ENCODE measurements at regions not wholly inside any gene's neighbourhood (a gene's known extent, or its start where the extent isn't known, plus 50 kb on each side); places are given as distances from the start of the nearest gene placed in this dataset.
A peak's percentile ranks its signal among the peaks of the same experiment; 100 is the strongest.

GRCh38 chr5:124583469-124584350, 162.7 kb downstream of the ZNF608 start:
- Histone ChIP-seq H3K9ac (replicated peaks in 1 of 4; ENCODE audit: extremely low read depth in 1 of 4, low read depth in 3 of 4, low read length in 3 of 4) (no peak overlapping the region), H3K79me2 (ENCODE audit: control insufficient read depth in 1 of 2, insufficient read depth in 2 of 2, low read length in 2 of 2) (no peaks in the 10 kb centered on the region), H3K27ac (ENCODE audit: low read depth, low read length) (no peak overlapping the region)
- TF ChIP-seq CBX8 (IDR thresholded peaks at IDR 0.05; ENCODE audit: borderline replicate concordance, low read depth, low read length) (no peak), KDM1A (IDR thresholded peaks at IDR 0.05; ENCODE audit: borderline replicate concordance, low read length) (no peak), MAX (IDR thresholded peaks at IDR 0.05) (no peak), CHD1 (IDR thresholded peaks at IDR 0.05; ENCODE audit: low read depth, low read length) (no peak), ZNF274 (IDR thresholded peaks at IDR 0.05; ENCODE audit: borderline replicate concordance, extremely low read depth, low read length) (no peak), EZH2 (IDR thresholded peaks at IDR 0.05; ENCODE audit: low read depth, low read length, severe bottlenecking) (no peak), RAD21 (IDR thresholded peaks at IDR 0.05 in 1 of 2, conservative IDR thresholded peaks at IDR 0.05 in 1 of 2; ENCODE audit: low read depth in 2 of 2, low read length in 2 of 2) (no peak), SAP30 (IDR thresholded peaks at IDR 0.05; ENCODE audit: insufficient read depth, insufficient replicate concordance, low read length) (no peak)
- TF ChIP-seq, protein P1, sequence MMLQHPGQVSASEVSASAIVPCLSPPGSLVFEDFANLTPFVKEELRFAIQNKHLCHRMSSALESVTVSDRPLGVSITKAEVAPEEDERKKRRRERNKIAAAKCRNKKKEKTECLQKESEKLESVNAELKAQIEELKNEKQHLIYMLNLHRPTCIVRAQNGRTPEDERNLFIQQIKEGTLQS (IDR thresholded peaks at IDR 0.05; ENCODE audit: insufficient read depth, low read depth, low read length), result no peak

More at GRCh38 chr5:124583469-124584350, 162.7 kb downstream of the ZNF608 start:
- DNase-seq (ENCODE audit: low read depth in 1 of 2, low spot score in 2 of 2) (no peak), FAIRE-seq (no peak)
- Histone ChIP-seq H4K8ac (ENCODE audit: extremely low read depth, insufficient read depth, low read length) (no peak overlapping the region), H3K79me1 (ENCODE audit: low read depth, low read length) (no peaks in the 10 kb centered on the region), H3K4me1 (replicated peaks in 1 of 4; ENCODE audit: control insufficient read depth in 3 of 4, insufficient read depth in 4 of 4, low read length in 3 of 4) (peaks cover 9 to 25% (median 21%) of the 10 kb centered on the region in 4 experiments; a peak in 6 of 7 replicates), H4K5ac (ENCODE audit: insufficient read length, low read depth, low read length) (no peak overlapping the region), H2AFZ (ENCODE audit: low read length) (0 out of 2 replicates have a peak overlapping the region, but pooled peaks have one; percentile 28), H3K36me3 (ENCODE audit: control insufficient read depth in 2 of 4, insufficient read depth in 4 of 4, low read length in 3 of 4) (no peaks in the 10 kb centered on the region), H3K18ac (ENCODE audit: extremely low read depth, low read length) (peak overlapping the region; percentile 82), H2BK12ac (ENCODE audit: low read depth, low read length) (peak overlapping the region; percentile 55; the same call in 1 of the 2 replicates), H3K23me2 (ENCODE audit: low read depth, low read length) (peaks cover 2% of the 10 kb centered on the region; the same call in 1 of the 2 replicates), H2BK20ac (ENCODE audit: low read length) (peak overlapping the region; percentile 62), H3K4me2 (ENCODE audit: insufficient read depth in 1 of 2, low read depth in 2 of 2, low read length in 2 of 2) (no peak overlapping the region), H3K27me3 (replicated peaks in 1 of 4; ENCODE audit: control insufficient read depth in 3 of 4, extremely low read depth in 1 of 4, insufficient read depth in 3 of 4, low read length in 3 of 4) (no peaks in the 10 kb centered on the region), H3K23ac (ENCODE audit: insufficient read length) (no peak overlapping the region), H3K4ac (replicated peaks; ENCODE audit: insufficient read length, low read depth, low read length) (peak overlapping the region; percentile 6), H3K14ac (ENCODE audit: insufficient read length) (no peak overlapping the region), H2BK15ac (ENCODE audit: low read length) (peak overlapping the region; percentile 24; the same call in 1 of the 2 replicates), H4K20me1 (replicated peaks in 1 of 2; ENCODE audit: control insufficient read depth in 1 of 2, insufficient read depth in 2 of 2, low read length in 2 of 2) (no peaks in the 10 kb centered on the region), H3K9me3 (ENCODE audit: insufficient read depth in 2 of 2, low read depth in 1 of 2, low read length in 1 of 2) (peaks cover 5% of the 10 kb centered on the region in 2 experiments; a peak in 1 of 4 replicates), H2AK5ac (ENCODE audit: low read depth, low read length) (0 out of 2 replicates have a peak overlapping the region, but pooled peaks have one; percentile 5), H3K4me3 (ENCODE audit: extremely low read depth in 1 of 4, insufficient read depth in 2 of 4, low read depth in 3 of 4, low read length in 4 of 4) (no peak overlapping the region), H2BK120ac (replicated peaks; ENCODE audit: low read depth, low read length) (peak overlapping the region; percentile 25), H4K91ac (replicated peaks; ENCODE audit: insufficient read length, low read length) (peak overlapping the region; percentile 40), H2BK5ac (ENCODE audit: low read depth, low read length) (peak overlapping the region; percentile 4; the same call in 1 of the 2 replicates), H3K56ac (replicated peaks; ENCODE audit: insufficient read length, low read depth, low read length) (no peak overlapping the region)
- WGBS, 2 experiments (ENCODE audit: extremely low coverage in 1 of 2, insufficient coverage in 1 of 2, insufficient read length in 1 of 2, insufficient replicate concordance in 2 of 2, low coverage in 1 of 2, low lambda C conversion rate in 2 of 2, missing lambda C conversion rate in 1 of 2), result 76% methylated on average over 7 of the region's 7 CpGs; no CpG with 5 or more reads in 1 of the 2 experiments
- CTCF ChIA-PET (ENCODE audit: partially characterized antibody), result interaction anchor here (0.5 kb wide), 1 partner anchor 9 kb away, joined by 3 read pairs; no protein-coding TSS in a partner anchor
- POLR2A ChIA-PET (ENCODE audit: partially characterized antibody), result interaction anchor here (0.6 kb wide), 1 partner anchor 372 kb away, joined by 3 read pairs; no protein-coding TSS in a partner anchor

Measured in H1 (cell line).